ENCODE measurements at regions not wholly inside any gene's neighbourhood (a gene's known extent, or its start where the extent isn't known, plus 50 kb on each side); places are given as distances from the start of the nearest gene placed in this dataset.

- Histone ChIP-seq H4K20me1 (ENCODE audit: insufficient read depth, low read length) (no peaks in the 10 kb centered on the region), H3K4me2 (ENCODE audit: low read length) (no peak overlapping the region), H3K79me2 (ENCODE audit: insufficient read depth, low read length) (no peaks in the 10 kb centered on the region), H3K27ac (ENCODE audit: low read depth, low read length, poor library complexity, severe bottlenecking) (no peak overlapping the region), H3K36me3 (ENCODE audit: insufficient read depth, low read length) (no peaks in the 10 kb centered on the region), H3K9me3 (ENCODE audit: low read length) (no peaks in the 10 kb centered on the region), H3K4me1 (ENCODE audit: insufficient read depth, low read length, severe bottlenecking) (no peaks in the 10 kb centered on the region), H3K9ac (ENCODE audit: low read length) (no peak overlapping the region), H3K4me3 (ENCODE audit: low read depth, low read length, poor library complexity, severe bottlenecking) (no peak overlapping the region), H2AFZ (ENCODE audit: low read length) (no peak overlapping the region), H3F3A (ENCODE audit: insufficient read depth, low read length) (no peaks in the 10 kb centered on the region), H3K9me2 (ENCODE audit: low read depth, low read length) (no peaks in the 10 kb centered on the region), H3K27me3 (ENCODE audit: insufficient read depth, low read length) (no peaks in the 10 kb centered on the region)
- TF ChIP-seq EZH2 (IDR thresholded peaks at IDR 0.05; ENCODE audit: borderline replicate concordance, low read length): no peak
- TF ChIP-seq, protein P1, sequence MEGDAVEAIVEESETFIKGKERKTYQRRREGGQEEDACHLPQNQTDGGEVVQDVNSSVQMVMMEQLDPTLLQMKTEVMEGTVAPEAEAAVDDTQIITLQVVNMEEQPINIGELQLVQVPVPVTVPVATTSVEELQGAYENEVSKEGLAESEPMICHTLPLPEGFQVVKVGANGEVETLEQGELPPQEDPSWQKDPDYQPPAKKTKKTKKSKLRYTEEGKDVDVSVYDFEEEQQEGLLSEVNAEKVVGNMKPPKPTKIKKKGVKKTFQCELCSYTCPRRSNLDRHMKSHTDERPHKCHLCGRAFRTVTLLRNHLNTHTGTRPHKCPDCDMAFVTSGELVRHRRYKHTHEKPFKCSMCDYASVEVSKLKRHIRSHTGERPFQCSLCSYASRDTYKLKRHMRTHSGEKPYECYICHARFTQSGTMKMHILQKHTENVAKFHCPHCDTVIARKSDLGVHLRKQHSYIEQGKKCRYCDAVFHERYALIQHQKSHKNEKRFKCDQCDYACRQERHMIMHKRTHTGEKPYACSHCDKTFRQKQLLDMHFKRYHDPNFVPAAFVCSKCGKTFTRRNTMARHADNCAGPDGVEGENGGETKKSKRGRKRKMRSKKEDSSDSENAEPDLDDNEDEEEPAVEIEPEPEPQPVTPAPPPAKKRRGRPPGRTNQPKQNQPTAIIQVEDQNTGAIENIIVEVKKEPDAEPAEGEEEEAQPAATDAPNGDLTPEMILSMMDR (IDR thresholded peaks at IDR 0.05; ENCODE audit: low read length): no peak
Observed at GRCh38 chr5:115440782-115441451, 103.7 kb downstream of the FEM1C start.

GRCh38 chr5:115439639-115440038 is 104.9 kb downstream of the FEM1C start:
- H3K4me1 ChIP-seq (ENCODE audit: insufficient read depth, low read length, severe bottlenecking): no peaks in the 10 kb centered on the region
- H3K9me3 ChIP-seq (ENCODE audit: low read length): no peaks in the 10 kb centered on the region
- no peaks in the 10 kb centered on the region for H3F3A ChIP-seq (ENCODE audit: insufficient read depth, low read length)
- no peak overlapping the region for H2AFZ ChIP-seq (ENCODE audit: low read length)
- TF ChIP-seq EZH2 (IDR thresholded peaks at IDR 0.05; ENCODE audit: borderline replicate concordance, low read length): no peak
- TF ChIP-seq, protein P1 (IDR thresholded peaks at IDR 0.05; ENCODE audit: low read length): no peak
- no peaks in the 10 kb centered on the region for H3K9me2 ChIP-seq (ENCODE audit: low read depth, low read length)
- H3K79me2 ChIP-seq (ENCODE audit: insufficient read depth, low read length): no peaks in the 10 kb centered on the region
- H3K9ac ChIP-seq (ENCODE audit: low read length): no peak overlapping the region
- no peaks in the 10 kb centered on the region for H3K36me3 ChIP-seq (ENCODE audit: insufficient read depth, low read length)
- no peak overlapping the region for H3K4me3 ChIP-seq (ENCODE audit: low read depth, low read length, poor library complexity, severe bottlenecking)
- no peaks in the 10 kb centered on the region for H3K27me3 ChIP-seq (ENCODE audit: insufficient read depth, low read length)
- H3K27ac ChIP-seq (ENCODE audit: low read depth, low read length, poor library complexity, severe bottlenecking): no peak overlapping the region
- no peak overlapping the region for H3K4me2 ChIP-seq (ENCODE audit: low read length)
- H4K20me1 ChIP-seq (ENCODE audit: insufficient read depth, low read length): no peaks in the 10 kb centered on the region

GRCh38 chr5:115439042-115439441 is 105.5 kb downstream of the FEM1C start:
- no peak overlapping the region for H3K27ac ChIP-seq (ENCODE audit: low read depth, low read length, poor library complexity, severe bottlenecking)
- no peak overlapping the region for H3K4me3 ChIP-seq (ENCODE audit: low read depth, low read length, poor library complexity, severe bottlenecking)
- H3K36me3 ChIP-seq (ENCODE audit: insufficient read depth, low read length): no peaks in the 10 kb centered on the region
- TF ChIP-seq, protein P1 (IDR thresholded peaks at IDR 0.05; ENCODE audit: low read length): no peak
- TF ChIP-seq EZH2 (IDR thresholded peaks at IDR 0.05; ENCODE audit: borderline replicate concordance, low read length): no peak
- H3K9ac ChIP-seq (ENCODE audit: low read length): no peak overlapping the region
- no peaks in the 10 kb centered on the region for H3K27me3 ChIP-seq (ENCODE audit: insufficient read depth, low read length)
- H2AFZ ChIP-seq (ENCODE audit: low read length): no peak overlapping the region
- no peaks in the 10 kb centered on the region for H3K9me2 ChIP-seq (ENCODE audit: low read depth, low read length)
- H4K20me1 ChIP-seq (ENCODE audit: insufficient read depth, low read length): no peaks in the 10 kb centered on the region
- no peaks in the 10 kb centered on the region for H3K9me3 ChIP-seq (ENCODE audit: low read length)
- H3K4me2 ChIP-seq (ENCODE audit: low read length): no peak overlapping the region
- no peaks in the 10 kb centered on the region for H3F3A ChIP-seq (ENCODE audit: insufficient read depth, low read length)
- no peaks in the 10 kb centered on the region for H3K79me2 ChIP-seq (ENCODE audit: insufficient read depth, low read length)
- H3K4me1 ChIP-seq (ENCODE audit: insufficient read depth, low read length, severe bottlenecking): no peaks in the 10 kb centered on the region

All from OCI-LY1 (cell line).